Suprapubic skin (tissue), 4 donors: ENCODE measurements at regions not wholly inside any gene's neighbourhood (a gene's known extent, or its start where the extent isn't known, plus 50 kb on each side); places are given as distances from the start of the nearest gene placed in this dataset.

Source experiments
- DNase-seq, 2 donors: peaks; one replicate each; pipeline ENCODE4 v3.0.0-alpha.2; 2019; ENCODE audit warnings: low spot score in 2 of 2
- H3K27ac ChIP-seq: fragments of 200-600 bp; sonication (generic); one replicate; pipeline ENCODE4 v1.5.1; 2019
- H3K27me3 ChIP-seq: fragments of 200-600 bp; sonication (generic); one replicate; pipeline ENCODE4 v1.5.1; 2019
- H3K36me3 ChIP-seq: fragments of 200-600 bp; sonication (generic); one replicate; pipeline ENCODE4 v1.5.1; 2019
- H3K4me1 ChIP-seq: fragments of 200-600 bp; sonication (generic); one replicate; pipeline ENCODE4 v1.5.1; 2019
- H3K4me3 ChIP-seq: fragments of 200-600 bp; sonication (generic); one replicate; pipeline ENCODE4 v1.5.1; 2019; ENCODE audit warnings: mild to moderate bottlenecking
- H3K9me3 ChIP-seq: fragments of 200-600 bp; sonication (generic); one replicate; pipeline ENCODE4 v1.5.1; 2019
- EP300 ChIP-seq: sonication (generic); formaldehyde crosslinking; IDR thresholded peaks from one replicate; pipeline ENCODE4 v1.6.1; 2017; ENCODE audit warnings: antibody characterized with exemption
- POLR2A ChIP-seq, 2 donors: fragments of 450-650 bp; IDR thresholded peaks; one replicate each; pipeline ENCODE4 v1.6.1; 2017; ENCODE audit warnings: antibody characterized with exemption in 2 of 2, mild to moderate bottlenecking in 2 of 2, moderate library complexity in 2 of 2
- POLR2AphosphoS5 ChIP-seq, 3 donors: sonication (generic); formaldehyde crosslinking; IDR thresholded peaks; one replicate each; pipeline ENCODE4 v1.6.1; 2017; ENCODE audit warnings: antibody characterized with exemption in 3 of 3
- WGBS: methylation state at CpG from one replicate; pipeline ENCODE4 v1.1.5; 2018; 5-methylcytosine and 5-hydroxymethylcytosine counted together
- TF ChIP-seq, protein P1 (sequence below), 2 donors: fragments of 200-600 bp in 1 of 2; fragments of 450-650 bp in 1 of 2; sonication (generic) in 1 of 2; IDR thresholded peaks; one replicate each; pipeline ENCODE4 v1.5.1; 2016 to 2019; ENCODE audit warnings: antibody characterized with exemption in 2 of 2, mild to moderate bottlenecking in 1 of 2, moderate library complexity in 1 of 2

DNA sequence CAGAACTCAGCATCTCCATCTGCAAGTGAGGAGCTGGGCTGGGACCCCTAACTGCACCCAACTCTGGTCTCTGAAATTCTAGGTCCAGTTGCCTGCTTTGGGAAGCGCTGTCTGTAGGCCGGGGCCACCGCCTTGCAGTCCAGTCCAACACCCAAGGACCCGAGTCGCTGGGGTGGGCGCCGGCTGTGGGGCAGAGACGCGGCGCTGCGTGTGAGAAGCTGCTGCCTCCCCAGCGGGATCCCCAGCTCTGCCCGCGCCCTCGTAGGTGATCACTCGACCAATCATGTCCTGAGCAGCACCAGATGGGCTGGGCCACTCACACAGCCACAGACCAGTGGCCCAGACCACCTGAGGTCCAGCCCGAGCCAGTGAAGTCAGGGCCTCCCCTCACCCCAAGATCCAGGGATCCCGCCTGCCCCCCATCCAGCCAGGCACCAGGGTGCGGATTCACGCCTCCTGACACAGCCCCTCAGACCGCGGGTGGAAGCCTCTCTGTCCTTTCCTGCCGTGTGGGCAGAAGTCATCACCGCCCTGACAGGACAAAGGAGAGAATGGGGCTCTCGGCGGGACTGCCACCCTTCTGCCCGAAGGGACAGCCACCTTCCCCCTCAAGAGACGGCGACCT is 67.4 kb upstream of the ADGRA1 start:
- Histone ChIP-seq H3K4me1 (no peaks in the 10 kb centered on the region), H3K4me3 (no peak overlapping the region), H3K27ac (no peak overlapping the region), H3K27me3 (peaks cover 35% of the 10 kb centered on the region), H3K9me3 (no peaks in the 10 kb centered on the region), H3K36me3 (no peaks in the 10 kb centered on the region)
- 93% methylated on average over 12 of the region's 29 CpGs for WGBS
- no peak for TF ChIP-seq EP300
- TF ChIP-seq POLR2AphosphoS5 (IDR thresholded peaks at IDR 0.05): no peak
- TF ChIP-seq, protein P1, sequence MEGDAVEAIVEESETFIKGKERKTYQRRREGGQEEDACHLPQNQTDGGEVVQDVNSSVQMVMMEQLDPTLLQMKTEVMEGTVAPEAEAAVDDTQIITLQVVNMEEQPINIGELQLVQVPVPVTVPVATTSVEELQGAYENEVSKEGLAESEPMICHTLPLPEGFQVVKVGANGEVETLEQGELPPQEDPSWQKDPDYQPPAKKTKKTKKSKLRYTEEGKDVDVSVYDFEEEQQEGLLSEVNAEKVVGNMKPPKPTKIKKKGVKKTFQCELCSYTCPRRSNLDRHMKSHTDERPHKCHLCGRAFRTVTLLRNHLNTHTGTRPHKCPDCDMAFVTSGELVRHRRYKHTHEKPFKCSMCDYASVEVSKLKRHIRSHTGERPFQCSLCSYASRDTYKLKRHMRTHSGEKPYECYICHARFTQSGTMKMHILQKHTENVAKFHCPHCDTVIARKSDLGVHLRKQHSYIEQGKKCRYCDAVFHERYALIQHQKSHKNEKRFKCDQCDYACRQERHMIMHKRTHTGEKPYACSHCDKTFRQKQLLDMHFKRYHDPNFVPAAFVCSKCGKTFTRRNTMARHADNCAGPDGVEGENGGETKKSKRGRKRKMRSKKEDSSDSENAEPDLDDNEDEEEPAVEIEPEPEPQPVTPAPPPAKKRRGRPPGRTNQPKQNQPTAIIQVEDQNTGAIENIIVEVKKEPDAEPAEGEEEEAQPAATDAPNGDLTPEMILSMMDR (IDR thresholded peaks at IDR 0.05): no peak
- no peak for TF ChIP-seq POLR2A (IDR thresholded peaks at IDR 0.05)
- no peak for DNase-seq

DNA sequence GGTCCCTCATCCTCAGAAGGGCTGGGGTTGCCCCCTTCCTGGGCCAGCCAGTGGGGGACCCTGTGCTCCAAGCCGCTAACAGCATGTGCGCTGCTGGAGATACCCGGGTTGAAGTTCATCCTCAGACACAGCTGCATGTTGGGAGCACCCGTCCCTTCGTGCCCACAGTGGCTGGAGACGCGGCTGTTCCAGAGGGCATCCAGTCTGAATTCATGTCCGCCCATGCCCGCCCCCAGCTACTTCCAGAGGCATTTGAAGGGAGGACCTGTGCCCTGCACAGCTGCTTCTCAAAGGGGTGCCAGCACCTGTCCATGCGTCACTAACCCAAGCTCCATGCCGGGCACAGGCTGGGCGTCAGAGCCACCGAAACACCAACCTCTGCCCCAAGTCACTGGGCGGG is 68.1 kb upstream of the ADGRA1 start:
- no peak overlapping the region for H3K27ac ChIP-seq
- TF ChIP-seq POLR2AphosphoS5 (IDR thresholded peaks at IDR 0.05): no peak
- TF ChIP-seq POLR2A (IDR thresholded peaks at IDR 0.05): no peak
- TF ChIP-seq, protein P1 (IDR thresholded peaks at IDR 0.05): no peak
- no peak for TF ChIP-seq EP300
- no peaks in the 10 kb centered on the region for H3K9me3 ChIP-seq
- H3K4me1 ChIP-seq: no peaks in the 10 kb centered on the region
- H3K4me3 ChIP-seq: no peak overlapping the region
- DNase-seq: no peak
- H3K36me3 ChIP-seq: no peaks in the 10 kb centered on the region
- H3K27me3 ChIP-seq: peaks cover 29% of the 10 kb centered on the region
- no CpG with 5 or more reads among the region's 14 CpGs for WGBS

DNA sequence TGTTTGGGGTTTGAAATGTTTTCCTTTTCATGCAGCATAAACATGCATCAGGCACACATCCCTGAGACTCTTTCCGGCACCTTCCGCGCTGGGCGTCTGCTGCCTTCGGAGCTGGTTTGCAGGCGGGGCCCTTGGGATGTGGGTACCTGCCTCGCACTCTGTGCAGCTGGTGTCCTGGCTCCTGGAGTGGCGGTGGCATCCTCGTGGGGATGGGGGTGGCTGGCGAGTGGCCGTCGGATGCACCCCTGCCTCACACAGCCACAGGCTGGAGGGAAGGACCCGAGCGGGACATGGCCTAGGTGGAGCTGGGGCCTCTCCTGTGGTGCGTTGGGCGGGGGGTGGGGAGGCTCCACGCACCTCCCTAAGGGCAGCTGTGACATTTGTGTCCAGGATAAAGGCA is 68.5 kb upstream of the ADGRA1 start:
- Histone ChIP-seq H3K4me1 (no peaks in the 10 kb centered on the region), H3K4me3 (no peak overlapping the region), H3K27me3 (peaks cover 25% of the 10 kb centered on the region), H3K9me3 (no peaks in the 10 kb centered on the region), H3K36me3 (no peaks in the 10 kb centered on the region), H3K27ac (no peak overlapping the region)
- no peak for DNase-seq
- TF ChIP-seq POLR2A (IDR thresholded peaks at IDR 0.05) (no peak), POLR2AphosphoS5 (IDR thresholded peaks at IDR 0.05) (no peak), EP300 (no peak)
- TF ChIP-seq, protein P1 (IDR thresholded peaks at IDR 0.05): no peak
- 80% methylated on average over 9 of the region's 17 CpGs for WGBS

DNA sequence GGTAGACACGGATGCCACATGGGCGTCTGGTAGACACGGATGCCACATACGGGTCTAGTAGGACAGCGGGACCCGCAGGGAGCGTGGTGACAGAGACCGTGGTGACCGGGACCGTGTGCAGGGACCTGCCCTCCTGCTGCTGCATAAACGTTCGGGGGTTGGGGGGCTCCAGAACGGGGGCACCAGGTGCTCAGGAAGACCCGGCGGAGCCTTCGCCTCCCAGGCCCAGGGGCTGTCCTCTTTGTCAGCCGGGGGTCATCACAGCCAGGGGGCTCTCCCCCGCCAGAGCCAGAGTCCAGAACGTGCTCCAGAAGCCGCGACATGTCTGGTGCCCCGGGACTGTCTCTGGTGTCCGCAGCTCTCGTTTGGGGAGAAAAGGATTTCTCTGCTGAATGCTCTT is 69.2 kb upstream of the ADGRA1 start:
- no peaks in the 10 kb centered on the region for H3K9me3 ChIP-seq
- DNase-seq: no peak
- peaks cover 23% of the 10 kb centered on the region for H3K27me3 ChIP-seq
- H3K4me1 ChIP-seq: no peaks in the 10 kb centered on the region
- WGBS: 82% methylated on average over 20 of the region's 24 CpGs
- no peaks in the 10 kb centered on the region for H3K36me3 ChIP-seq
- H3K4me3 ChIP-seq: no peak overlapping the region
- no peak overlapping the region for H3K27ac ChIP-seq
- TF ChIP-seq POLR2AphosphoS5 (IDR thresholded peaks at IDR 0.05) (no peak), EP300 (no peak), POLR2A (IDR thresholded peaks at IDR 0.05) (no peak)
- TF ChIP-seq, protein P1 (IDR thresholded peaks at IDR 0.05): no peak

DNA sequence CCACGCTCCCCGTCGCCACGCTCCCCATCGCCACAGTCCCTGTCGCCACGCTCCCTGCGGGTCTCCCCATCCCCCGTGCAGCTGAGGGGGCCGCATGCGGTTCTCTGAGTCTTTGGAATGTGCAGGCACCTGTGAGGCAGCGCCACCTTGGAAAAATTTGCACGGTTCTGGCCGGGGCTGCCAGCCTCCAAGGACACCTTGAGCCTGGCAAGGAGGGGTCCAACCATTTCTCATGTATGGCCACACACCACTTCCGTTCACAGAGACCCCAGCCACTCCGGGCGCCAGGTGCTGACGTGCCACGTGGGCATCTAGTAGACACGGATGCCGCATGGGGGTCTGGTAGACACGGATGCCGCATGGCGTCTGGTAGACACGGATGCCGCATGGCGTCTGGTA is 70.5 kb upstream of the ADGRA1 start:
- no peak overlapping the region for H3K4me3 ChIP-seq
- no peaks in the 10 kb centered on the region for H3K4me1 ChIP-seq
- TF ChIP-seq, protein P1 (IDR thresholded peaks at IDR 0.05): no peak
- TF ChIP-seq POLR2AphosphoS5 (IDR thresholded peaks at IDR 0.05): no peak
- 98% methylated on average over 21 of the region's 27 CpGs for WGBS
- no peaks in the 10 kb centered on the region for H3K9me3 ChIP-seq
- no peaks in the 10 kb centered on the region for H3K36me3 ChIP-seq
- H3K27me3 ChIP-seq: peaks cover 11% of the 10 kb centered on the region
- DNase-seq: no peak
- no peak overlapping the region for H3K27ac ChIP-seq
